GM19025 (cell line): ENCODE measurements at regions not wholly inside any gene's neighbourhood (a gene's known extent, or its start where the extent isn't known, plus 50 kb on each side); places are given as distances from the start of the nearest gene placed in this dataset.

Experiments
- ATAC-seq: cut with Tn5 transposase; IDR thresholded peaks from one replicate; pipeline ENCODE4 v1.9.1; 2021; ENCODE audit warnings: mild to moderate bottlenecking, low read depth, moderate library complexity; ENCODE audit not compliant: unreplicated experiment

DNA sequence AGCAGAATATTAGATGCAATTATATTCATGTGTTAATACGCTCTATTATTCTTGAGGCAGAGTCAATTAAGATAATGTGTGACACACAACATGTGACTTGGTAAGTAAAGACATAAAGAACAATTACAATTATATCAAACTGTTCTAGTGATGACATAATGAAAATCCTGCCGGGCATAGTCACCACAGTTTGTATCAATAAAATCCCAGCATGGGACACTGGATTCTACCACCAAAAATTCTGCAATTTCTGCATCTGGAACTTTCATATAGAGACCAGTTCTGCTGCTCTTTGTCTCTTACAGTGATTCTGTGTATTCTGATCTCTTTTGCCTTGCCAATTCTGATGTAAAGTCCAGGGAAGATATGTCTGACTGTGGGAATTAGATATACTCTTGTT is 495.6 kb upstream of the LRRC4C start:
- ATAC-seq = no peak

DNA sequence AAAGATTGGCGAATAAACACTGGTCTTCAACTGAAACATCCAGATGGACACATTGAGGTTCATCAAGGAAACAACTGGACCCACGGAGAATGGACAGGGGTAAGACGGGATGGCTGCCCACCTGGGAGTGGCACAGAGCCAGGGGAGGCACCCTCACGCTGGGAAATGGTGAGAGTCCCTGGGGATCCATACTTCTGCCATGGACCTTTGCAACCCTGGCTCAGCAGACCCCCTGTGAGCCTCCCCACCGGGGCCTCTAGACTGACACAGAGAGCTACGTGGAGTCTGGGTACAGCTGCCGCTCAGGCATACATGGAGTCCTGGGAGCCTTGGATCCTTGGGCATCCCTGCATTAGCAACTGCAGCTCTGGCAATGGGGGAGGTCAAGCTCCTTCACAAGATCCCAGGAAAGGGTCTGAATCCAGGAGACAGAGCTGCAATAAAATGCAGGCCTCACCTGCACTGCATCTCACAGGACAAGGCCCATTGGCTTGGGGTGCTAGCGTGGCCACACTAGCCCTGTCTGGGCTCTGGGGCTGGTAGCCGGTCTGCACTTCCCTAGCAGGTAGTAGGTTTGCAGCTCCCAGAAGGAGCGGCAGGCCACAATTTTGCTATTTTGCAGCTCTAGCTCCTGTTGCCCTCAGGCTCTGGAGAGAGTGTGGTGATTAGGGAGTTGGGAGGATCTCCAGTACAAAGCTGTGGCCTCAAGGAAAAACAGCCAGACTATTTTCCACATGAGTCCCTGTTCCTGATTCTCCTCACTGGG is 496.4 kb upstream of the LRRC4C start:
- no peak for ATAC-seq

DNA sequence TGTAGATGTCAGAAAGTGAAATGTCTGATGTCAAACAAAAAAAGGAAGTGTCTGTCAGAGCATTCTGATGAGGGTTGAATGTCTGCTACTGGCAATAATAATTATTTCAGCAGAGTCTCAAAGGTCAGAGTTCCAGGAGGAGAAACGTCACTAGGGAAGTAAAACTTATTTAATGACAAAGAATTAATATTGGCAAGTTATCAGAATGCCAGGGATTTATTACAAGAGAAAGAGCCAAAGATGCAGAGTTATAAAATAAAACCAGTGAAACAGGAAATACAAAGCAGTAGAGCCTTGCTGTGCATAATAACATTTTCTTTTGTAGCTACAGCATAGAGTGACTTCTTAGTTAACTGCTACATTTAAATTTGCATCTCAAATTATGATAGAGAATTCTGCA is 504.0 kb upstream of the LRRC4C start:
- no peak for ATAC-seq

DNA sequence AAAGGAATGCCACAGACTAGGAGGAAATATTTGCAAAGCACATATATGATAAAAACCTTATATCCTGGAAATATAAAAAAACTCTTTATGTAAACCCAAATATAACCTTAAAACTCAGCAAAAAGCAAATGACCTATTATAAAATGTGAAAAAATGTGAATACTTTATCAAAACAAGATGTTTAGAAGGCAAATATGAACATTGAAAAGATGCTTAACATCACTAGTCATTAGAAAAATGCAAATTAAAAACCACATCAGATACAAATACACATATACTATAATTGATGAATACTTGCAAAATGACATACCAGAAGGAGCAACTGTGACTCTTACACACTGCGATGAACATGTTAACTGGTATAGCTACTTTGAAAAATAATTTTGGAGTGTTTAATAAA is 511.2 kb upstream of the LRRC4C start:
- no peak for ATAC-seq

DNA sequence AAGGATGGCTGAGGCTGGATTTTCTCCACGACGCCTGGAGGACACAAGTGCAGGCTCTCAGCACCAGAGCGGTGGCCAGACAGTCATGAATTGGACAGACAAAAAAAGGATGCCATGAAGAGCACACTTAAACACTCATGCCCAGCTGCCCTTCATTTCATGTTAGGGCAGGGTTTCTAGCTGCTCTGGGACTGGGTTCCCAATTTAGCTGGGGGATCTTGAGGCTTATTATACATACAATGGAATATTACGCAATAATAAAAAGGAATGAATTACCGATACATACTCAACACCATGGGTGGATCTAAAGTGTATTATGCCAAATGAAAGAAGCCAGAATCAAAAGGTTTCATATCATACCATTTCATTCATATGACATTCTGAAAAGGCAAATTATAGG is 512.1 kb upstream of the LRRC4C start:
- no peak for ATAC-seq

DNA sequence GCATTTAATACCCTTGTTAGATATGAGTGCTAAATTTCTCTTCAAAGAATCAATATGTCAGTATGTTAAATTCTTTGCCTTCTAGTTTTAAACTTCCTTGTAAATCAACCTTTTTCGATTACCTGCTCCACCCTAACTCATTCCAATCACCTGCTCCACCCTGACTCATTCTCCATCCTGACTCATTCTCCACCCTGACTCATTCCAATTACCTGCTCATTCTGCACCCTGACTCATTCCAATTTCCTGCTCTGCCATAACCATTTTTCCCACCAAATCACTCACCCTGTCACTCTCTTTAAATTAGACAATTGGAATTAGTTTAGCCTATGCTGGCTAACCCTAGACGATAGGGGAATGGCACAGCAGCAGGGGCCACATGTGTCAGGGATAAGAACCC is 519.5 kb upstream of the LRRC4C start:
- no peak for ATAC-seq

DNA sequence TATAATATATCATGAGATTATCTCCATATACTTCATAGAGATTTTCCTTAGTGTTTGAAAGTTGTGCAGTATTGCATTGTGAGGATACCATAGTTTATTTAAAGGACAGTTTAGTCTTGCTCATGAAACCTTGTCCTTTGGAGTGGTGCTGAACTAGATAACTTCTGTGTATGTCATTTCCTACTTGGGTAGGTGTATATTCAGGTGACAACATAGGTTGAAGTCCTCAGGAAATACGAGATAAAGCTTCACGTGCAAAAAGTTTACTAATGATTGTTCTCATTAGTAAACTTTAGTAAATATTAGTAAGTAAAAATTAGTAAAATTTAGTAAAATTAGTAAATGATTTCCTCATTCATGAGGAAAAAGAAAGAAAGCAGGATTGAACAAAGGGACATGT is 521.3 kb upstream of the LRRC4C start:
- no peak for ATAC-seq

DNA sequence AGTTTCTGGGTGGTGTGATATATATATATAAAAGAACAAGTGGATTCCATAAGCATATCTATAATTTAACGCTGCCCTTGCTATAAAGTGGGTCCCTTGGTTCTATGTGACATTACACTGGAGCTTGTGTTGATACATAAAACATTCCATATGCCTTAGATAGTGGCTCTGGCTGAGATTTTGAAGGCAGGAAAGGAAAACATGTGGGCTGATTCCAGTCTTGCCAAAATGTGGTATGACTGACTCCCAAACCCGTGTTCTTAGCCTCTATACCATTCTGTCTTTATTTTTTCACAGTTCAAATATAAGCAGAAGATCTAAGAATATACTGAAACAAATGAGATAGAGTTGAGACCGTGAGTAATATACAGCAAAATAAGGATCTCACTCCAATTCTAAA is 522.8 kb upstream of the LRRC4C start:
- no peak for ATAC-seq

DNA sequence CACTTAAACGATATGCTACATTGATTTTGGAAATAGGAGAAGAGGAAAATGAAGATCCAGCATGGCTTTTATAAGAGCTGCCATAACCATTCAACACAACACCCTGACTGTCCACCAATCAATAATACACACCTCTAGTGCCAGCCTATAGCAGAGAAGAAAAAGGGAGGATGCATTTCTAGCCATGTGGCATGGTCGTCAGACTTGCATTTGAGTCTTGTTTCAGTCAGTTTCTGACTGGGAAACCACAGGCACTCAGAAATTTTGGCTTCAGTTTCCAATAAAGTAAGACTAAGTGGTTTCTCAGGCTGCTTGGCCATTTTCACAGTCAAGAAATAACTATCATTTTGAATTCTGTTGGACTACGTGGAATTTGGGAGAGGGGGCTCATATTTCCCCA is 523.5 kb upstream of the LRRC4C start:
- ATAC-seq = no peak

DNA sequence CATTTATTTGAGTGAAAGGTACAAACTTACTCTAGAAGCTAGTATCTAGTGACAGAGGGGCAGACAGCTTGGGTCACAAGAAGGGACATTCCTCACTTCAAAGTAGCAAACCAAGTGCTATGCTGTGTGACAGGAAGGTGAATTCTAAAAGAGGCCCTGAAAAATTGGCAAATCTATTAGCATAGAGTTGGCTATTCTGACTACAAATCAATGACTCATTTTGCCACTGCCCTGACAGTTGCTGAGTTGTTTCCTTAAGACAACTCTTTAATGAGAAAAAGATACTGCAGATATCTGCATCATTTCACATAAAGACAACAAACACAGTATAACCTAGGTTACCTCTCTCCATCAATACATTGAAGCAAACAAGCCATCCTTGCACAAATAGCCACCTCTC is 524.0 kb upstream of the LRRC4C start:
- ATAC-seq = no peak

DNA sequence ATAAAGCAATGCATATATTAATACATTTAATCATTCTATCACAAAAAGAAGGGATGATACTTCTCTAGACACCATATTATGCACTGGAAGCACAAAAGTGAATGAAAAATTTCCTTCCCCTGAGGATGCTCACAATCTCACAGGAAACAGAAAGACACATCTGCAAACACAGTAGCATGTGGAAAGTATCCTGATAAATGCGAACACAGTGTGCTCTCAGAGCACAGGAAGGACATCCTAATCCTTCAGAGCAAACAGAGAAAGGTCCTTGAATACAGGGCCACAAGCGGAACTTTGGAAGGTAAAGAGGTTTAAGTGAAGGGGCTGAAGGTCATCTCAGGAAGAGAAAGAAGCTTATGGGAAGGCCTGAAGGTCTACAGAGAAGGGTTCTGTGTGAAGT is 524.6 kb upstream of the LRRC4C start:
- no peak for ATAC-seq

DNA sequence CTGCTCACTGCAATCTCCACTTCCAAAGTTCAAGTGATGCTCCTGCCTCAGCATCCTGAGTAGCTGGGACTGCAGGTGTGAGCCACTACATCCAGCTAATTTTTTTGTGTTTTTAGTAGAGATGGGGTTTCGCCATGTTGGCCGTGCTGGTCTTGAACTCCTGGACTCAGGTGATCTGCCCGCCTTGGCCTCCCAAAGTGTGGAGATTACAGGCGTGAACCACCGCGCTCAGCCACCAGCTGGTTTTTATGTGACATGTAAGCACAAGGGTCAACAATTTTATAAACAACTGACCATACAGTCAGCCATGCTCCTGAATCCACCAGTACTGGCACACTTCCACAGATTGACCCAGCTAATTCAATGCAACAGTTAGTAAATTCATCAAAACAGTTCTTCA is 526.3 kb upstream of the LRRC4C start:
- ATAC-seq = no peak

DNA sequence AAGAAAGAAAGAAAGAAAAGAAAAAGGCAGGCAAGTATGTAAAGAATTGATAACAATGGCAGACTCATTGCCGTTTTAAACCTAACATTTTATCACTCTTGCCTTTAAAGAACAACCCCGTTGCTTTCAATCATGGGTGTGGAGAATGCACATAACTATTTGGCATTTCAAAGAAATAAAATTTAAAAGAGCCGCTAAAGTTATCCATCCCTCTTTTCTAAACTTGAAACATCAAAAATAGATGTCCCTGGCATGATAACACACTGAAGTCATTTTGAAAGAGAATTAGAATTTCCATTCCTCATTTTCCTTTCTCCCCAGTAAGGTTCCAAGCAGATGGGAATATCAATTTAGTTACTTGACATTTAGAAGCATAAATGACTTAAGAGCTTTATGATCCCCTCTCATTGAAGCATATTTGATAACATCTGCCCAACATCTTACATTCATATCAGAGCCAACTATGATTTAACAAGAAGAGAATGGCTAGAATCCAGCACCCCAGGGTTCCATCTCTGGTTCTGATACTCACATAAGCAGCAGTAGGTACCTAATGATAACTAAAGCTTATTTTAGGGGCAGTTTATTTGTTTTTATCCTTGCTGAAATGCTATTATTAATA is 529.6 kb upstream of the LRRC4C start:
- no peak for ATAC-seq

DNA sequence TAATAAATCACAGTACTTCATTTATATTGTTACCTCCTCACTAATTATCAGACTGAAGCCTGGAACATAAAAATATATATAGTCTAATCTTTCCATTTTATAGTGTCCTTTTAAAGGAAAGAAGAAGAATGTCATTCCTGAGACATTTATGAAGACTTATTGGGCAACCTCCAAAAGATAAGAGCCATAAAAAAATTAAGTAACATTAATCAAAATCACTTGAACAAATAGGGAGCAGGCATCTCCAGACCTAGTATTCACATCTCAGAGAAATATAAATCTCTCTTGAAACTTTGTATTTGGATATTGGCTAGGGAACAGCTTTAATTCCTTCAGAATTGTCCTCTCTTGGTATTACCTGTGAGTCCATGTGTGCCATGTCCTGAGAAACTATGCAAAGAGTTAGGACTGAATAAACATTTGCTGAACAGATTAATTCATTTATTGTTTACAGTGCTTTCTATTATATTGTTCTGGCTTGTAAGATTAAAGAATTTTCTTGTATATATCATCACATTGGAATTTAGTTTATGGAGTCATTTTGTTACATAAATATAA is 530.5 kb upstream of the LRRC4C start:
- ATAC-seq = no peak

DNA sequence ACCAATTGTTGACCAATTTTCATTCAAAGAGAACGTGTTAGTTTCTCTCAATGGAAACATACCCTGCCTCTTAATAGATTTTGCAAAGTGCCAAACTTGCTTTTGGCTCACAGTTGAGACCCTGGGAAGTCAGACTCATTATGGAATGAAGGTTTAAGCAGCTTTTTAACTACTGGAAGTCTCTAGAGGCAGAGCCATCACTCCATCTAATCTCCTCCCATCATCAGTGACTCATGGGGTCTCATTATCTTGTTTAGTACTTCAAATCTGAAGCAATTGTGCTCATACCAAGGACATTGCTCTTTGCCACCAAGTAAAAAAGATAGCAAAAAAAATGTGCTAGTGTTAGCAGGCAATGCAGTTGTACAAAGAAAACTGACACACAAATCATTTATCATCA is 537.1 kb upstream of the LRRC4C start:
- ATAC-seq = no peak

DNA sequence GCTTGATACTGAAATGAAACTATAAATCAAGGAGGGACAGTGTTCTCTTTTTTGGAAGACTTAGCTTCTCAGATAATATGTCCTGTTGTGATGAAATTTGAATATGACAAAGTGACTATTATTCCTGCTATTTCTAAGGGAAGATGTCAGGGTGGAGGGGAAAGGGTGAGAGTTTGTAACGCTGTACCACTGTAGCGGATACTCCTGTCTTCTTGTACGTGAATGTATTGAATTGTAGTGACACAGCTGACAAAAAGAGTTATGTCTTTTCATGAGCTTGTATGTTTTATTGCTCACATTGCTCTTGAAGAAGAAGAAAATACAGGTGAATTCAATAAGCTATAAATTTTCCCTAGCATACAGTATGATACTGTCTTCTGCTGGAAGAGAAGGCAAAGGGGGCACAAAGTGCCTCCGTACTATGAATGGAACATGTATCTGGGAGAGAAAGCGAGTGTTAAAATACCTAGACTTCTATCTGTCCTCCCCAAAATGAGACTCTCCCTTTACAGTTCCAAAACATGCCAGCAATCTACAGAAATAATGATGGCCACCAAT is 538.5 kb upstream of the LRRC4C start:
- ATAC-seq = no peak

DNA sequence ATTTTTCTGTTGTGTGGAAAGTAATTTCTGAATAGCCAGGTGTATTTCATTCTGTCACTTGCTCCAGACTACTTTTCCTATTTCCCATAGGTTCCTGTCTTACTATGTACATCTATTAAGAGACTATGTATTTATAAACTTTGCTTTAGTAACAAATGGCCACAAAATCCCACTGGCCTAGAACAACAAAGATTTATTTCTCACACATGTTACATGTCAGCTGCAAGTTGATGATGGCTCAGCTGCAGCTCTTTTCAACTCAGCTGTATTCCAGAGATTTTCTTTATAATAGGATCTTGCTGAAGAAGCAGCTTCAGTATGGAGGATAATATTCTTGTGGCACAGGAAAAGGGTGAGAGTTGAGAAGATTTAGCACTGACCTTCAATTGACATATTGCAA is 539.6 kb upstream of the LRRC4C start:
- no peak for ATAC-seq

DNA sequence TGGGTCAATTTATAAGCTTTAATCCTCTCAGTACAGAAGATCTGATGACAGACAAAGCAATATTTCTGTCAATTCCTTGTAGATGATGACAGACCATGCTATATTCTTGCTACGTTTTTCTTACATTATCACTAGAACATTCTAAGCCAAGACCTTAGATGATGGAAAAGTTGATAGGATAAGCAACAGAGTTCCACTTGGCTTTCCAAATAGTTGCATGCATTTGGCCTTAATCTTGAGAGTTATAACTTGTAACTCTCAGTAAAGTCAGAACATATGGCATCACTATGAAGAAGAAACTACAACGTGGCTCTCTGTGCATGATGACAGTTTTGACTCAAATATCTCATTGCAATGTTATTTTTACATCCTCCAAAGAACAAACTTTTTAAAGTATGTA is 544.3 kb upstream of the LRRC4C start:
- ATAC-seq = no peak

DNA sequence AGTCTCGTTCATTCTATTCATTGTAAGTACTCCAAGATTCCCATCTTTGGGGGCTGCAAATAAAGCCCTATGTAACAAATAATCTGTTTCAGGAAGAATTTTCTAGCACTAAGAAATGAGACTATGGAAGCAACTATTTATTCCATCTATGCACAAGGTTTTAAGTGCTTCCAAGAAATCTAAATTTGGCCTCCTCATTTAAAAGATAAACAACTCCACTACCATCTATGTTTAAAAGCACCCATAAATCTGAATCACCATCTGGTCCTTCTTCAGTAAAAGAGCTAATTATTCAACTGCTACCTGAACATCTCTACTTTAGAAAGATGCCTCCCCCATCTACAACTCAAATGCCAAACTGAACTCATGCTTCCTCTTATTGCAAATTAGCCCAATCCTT is 547.3 kb upstream of the LRRC4C start:
- no peak for ATAC-seq

DNA sequence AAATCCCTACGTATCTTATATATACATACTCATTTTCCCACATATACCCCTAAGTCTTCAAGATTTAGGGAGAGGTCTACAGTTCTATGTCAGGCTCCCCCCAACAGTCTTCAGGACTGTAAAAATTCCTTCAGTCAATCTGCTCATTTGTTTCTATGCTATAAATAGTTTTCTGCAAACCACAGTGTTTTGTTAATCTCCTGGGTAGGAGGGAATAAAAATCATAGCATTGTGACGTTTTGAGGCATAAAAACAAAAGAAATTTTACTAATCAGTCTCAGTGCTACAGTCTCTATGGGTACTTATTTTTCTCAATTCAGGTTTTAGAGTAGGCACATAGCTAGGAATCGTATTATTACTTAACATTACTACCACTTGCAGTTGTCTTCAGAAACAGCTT is 552.8 kb upstream of the LRRC4C start:
- ATAC-seq = no peak

DNA sequence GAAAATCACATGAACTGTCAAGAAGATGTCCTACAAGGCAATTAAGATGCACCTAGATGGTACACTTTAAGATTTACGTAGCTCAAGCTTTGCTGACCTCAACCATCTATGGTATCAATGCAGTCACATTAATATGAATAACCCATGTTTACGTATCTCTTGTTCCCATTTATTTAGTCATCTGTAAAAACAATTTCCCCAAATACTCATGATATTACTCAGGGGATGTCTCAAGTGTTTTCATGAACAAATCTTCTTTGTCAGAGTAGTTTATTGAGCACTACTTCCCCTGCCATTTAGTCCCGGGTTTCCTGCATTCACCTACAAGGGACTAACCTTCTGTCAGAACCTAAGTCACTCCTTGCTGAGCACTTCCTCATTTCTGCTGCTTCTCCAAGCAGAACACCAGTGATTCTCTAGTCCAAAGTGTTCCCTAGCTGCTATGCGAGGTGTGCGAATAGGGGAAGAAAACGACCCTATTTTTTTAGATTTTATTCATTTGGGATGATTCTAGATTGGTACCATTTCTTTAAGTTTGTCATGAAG is 554.3 kb upstream of the LRRC4C start:
- ATAC-seq = no peak

DNA sequence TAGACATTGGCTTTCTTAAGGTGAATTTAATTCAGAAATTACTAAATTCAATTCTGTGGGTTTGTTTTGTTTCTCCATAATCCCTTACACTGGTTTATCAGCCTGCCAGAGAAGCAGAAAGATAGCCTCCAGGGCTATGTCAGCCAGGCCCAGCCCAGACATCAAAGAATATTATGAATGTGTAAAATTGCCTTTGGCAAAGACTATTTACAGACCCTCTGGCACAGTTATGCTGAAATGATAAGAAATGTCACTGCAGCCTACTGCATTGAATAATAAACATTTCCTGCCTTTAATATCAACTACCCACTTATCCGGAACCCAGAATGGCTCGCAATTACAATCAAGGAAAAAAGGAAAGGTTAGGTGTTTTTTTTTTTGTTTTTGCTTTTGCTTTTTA is 562.5 kb upstream of the LRRC4C start:
- ATAC-seq = no peak
